GM04504 (cell line): ENCODE measurements at regions not wholly inside any gene's neighbourhood (a gene's known extent, or its start where the extent isn't known, plus 50 kb on each side); places are given as distances from the start of the nearest gene placed in this dataset.

Source experiments
- DNase-seq: peaks from one replicate; pipeline ENCODE4 v3.0.0-alpha.2; 2012; ENCODE audit warnings: low read depth

DNA sequence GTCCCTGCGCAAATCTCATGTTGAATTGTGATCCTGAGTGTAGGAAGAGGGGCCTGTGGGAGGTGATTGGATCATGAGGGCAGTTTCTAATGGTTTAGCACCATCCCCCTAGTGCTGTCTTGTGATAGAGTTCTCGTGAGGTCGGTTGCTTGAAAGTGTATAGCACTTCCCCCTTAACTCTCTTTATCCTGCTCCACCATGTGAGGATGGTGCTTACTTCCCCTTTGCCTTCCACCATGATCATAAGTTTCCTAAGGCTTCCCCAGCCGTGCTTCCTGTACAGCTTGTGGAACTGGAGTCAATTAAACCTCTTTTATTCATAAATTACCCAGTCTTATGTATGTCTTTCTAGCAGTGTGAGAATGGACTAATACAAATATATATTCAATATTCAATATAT lies 303.7 kb upstream of the SEL1L start:
- DNase-seq = no peak

GRCh38 chr14:81839056-81839455 lies 305.4 kb upstream of the SEL1L start:
- DNase-seq = no peak

DNA sequence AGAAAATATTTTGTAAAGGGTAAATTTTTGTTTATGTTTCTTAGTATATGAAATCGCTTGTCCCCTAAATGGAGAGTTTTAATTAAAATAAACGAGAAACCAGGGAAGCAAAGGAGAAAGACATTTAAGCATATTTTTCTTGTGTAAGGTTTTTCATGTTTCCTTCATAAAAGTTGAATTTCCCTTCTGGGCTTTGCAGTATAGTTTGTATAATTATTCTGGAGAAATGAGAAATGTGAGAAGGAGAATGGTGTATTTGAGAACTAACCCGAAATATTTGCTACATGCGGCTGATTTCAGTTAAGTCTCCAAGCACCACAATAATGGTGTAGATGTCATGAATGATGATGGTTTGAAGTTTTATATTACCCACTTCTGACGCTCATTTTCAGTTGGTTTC lies 307.7 kb upstream of the SEL1L start:
- no peak for DNase-seq

GRCh38 chr14:81849714-81850113 lies 316.1 kb upstream of the SEL1L start:
- no peak for DNase-seq

DNA sequence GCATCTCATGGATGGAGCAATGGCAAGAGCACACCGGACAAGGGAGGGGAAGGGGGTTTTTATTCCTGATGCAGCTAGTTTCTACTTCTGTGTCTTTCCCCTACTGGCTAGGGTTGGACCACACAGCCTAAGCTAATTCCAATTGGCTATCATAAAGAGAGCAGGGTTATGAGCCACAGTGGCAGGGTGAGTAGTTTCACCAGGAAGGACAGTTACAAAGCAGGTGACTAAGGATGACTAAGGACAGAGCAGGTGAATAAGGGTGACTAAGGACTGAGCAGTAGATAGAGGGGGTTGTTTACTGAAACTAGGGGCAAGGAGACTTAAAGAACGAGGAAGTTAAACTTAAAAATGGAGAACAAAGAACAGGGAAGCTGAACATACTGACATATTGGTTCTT lies 321.4 kb upstream of the SEL1L start:
- no peak for DNase-seq

- DNase-seq = no peak
These were observed 325.4 kb upstream of the SEL1L start for GRCh38 chr14:81859046-81859445.

- DNase-seq = no peak
These were observed 334.5 kb upstream of the SEL1L start for GRCh38 chr14:81868172-81868571.

- DNase-seq = no peak
These were observed 338.1 kb upstream of the SEL1L start for GRCh38 chr14:81871706-81872105.

- no peak for DNase-seq
These were observed 350.7 kb upstream of the SEL1L start for GRCh38 chr14:81884382-81884781.

- no peak for DNase-seq
These were observed 352.9 kb upstream of the SEL1L start for GRCh38 chr14:81886588-81886987.

- no peak for DNase-seq
These were observed 355.9 kb upstream of the SEL1L start for GRCh38 chr14:81889529-81889928.

DNA sequence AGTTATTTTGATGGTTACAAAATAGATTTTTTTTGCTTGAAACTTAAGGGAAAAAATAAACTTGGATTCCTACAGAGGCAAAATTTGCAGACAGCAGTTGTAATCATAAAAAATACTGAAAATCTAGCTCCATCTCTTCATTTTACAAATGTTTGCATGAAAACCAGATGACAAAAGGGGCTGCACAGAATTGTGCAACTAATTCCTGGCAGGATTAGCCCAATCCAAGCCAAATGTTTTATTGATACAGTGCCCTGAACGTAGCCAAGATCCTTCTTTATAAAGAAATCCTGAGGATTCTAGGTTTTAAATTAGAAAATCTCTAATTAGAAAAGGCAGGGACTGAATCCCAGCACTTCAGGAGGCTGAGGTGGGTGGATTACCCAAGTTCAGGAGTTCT lies 356.4 kb upstream of the SEL1L start:
- no peak for DNase-seq

DNA sequence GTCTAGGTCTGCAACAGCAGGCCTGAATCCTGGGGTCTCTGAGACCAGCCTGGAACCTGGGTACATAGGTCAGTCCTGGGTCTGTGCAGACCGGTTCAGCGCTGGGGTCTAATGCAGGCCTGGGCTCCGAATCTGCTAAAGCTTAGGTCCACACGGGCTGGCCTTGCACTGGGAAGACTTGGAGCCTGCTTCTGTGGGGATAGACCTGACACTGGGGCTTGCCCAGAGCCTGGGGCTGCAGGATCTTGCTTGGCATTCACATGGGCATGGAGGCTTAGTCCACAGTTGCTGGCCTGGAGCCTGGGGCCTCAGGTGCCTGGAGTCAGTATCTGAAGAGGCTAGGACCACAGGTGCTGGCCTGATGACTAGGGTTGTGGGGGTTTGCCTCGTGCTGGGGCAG lies 369.8 kb upstream of the SEL1L start:
- DNase-seq = no peak

DNA sequence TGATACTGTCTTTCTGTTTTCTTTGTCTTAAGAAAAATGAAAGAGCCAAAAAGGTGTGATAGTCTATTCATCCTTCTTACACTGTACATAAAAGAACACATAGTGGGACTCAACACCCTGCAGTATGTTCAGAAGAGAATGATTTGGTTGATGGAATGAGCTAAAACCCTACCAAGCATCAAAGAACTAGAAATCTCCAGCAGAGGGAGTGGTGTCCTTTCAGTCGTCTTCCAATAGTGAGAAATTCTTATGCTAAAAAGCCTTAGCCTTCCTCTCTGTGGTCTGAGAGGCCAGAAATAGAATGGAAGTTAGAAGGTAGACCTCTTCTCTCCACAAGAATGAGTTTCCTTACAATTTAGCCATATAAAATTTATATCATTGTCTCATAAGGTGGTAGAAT lies 393.4 kb upstream of the SEL1L start:
- DNase-seq = no peak

DNA sequence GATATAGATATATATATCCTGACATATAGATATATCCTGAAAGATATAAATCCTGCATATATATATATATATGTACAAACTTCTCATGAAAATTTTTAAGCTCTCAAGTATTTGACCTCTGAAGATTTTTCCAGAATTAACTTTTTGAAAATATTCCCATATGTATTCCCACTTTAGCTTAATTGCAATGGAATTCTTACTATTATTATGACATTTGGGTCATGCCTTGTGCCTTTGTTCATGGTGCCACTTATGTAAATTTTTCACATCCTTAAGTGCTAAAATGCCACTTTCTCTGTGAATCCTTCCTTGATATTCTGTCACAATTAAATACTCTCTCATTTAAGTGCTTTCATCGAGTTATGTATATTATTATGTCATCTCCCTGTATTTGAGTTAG lies 398.2 kb upstream of the SEL1L start:
- no peak for DNase-seq

GRCh38 chr14:81936348-81936747 lies 402.7 kb upstream of the SEL1L start:
- DNase-seq = no peak

DNA sequence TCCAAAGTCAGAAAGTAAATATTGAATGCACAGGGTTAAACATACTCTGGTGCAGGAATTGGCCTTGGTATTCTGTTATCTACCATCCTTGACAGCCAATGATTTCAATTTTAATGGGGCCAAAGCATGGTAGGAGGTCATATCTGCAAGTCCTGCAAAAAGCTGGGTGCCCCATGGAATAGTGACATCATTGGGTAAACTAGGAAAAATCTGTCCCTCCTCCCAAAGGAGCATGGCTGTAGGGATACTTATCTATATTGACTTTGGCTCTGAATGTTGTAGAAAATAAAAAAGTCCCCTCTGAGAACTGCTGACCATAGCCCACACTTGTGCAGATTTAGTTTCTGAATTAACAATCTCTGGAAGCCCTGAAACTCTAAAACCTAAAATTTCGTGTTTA lies 403.2 kb upstream of the SEL1L start:
- no peak for DNase-seq

- DNase-seq = no peak
These were observed 404.7 kb upstream of the SEL1L start for GRCh38 chr14:81938341-81938740.

DNA sequence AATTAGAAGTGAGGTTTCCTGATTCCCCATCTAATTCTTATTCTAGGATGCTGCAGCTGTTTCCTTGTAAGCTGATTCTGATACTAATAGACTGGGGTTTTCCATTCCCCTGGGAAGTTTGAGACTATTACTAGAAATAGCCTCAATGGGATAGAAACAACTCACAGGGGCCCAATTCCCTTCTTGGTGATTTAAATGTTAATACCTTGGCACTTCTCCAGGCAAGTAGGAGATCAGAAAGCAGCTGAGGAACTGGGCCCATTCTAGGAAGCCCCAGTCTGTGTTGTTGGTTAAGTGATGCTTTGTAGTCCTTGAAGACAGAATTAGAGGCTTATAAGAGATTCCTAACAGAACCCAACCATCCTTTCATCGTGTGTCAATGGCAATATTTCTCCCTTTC lies 407.0 kb upstream of the SEL1L start:
- no peak for DNase-seq

DNA sequence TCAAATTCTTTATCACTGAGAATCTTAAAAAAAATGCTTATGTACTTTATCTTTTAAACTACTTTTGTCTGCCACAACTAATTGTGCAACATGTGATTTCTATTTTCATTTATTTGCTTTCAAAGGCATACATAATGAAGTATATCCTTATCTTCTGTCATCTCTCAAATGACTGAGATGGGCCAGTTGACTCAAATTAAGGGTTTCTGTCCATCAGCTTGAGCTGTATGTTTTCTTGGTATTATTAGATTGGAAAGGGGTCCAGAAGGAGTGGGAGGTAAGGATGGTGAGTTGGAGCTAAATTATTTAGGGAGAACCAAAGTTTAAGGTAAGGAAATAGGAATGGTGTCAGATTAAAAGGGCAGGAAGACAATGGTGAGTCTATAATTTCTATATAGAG lies 408.4 kb upstream of the SEL1L start:
- DNase-seq = no peak

DNA sequence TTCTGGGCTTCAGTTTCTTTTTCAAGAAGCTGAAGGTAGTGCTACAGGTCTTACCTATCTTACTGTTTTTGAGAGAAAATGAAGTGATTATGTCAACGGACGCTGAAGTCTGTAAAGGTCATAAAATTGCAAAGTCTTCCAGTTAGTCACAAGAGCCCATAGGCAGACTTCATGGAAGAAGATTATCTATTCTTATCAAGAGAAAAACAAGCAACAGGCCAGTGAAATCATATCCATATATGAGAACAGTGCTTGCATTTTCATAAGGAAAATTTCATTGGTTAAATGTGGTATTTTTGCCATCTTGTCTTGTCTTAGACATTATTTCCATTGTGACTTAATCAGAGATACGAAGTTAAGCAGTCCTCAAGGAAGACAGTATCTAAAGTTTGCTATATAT lies 412.7 kb upstream of the SEL1L start:
- DNase-seq = no peak

DNA sequence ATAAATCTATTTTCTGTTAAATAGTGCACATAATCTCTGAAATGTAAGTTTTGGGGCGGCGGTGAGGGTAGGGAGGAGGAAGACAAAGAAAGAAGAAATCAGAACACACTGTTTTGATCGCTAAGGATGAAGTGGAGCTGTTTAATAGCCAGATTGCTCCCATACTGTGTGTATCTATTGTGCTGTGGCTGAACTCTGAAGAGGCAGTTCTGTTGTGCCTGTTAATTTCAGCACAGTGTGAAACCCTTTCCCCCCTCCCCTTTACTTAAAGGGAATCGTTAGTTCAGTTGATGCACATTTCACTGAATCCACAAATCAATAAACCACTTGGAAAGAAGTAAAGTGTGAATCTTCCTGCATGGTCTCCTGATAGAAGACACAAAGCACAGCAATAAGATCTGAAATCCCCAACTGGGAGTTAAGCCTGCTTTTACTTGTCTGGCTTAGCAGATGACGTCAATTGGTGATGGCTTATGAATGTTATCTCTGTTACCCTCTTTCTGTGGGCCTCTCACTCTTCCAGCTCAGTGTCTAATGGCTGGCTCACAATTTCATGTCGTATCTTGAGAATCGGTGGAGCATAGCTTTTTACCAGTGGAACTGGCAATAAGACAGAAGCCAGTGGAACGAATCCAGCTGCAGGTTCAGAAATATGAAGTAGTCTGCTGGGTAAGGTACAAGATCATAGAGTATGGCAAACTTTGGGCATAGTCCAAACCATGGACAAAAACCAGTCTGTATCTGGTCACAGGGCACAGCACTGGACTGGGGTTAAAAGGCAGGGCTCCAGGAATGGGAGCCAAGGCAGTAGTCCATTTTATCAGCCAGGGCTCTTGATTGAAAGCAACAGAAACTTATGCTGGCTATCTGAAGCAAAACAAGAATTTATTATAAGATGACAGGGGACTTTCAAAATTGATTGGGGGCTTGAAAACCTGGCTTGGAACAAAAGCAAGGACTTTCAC lies 413.5 kb upstream of the SEL1L start:
- DNase-seq = no peak

- DNase-seq = no peak
These were observed 419.3 kb upstream of the SEL1L start for GRCh38 chr14:81952917-81953316.

DNA sequence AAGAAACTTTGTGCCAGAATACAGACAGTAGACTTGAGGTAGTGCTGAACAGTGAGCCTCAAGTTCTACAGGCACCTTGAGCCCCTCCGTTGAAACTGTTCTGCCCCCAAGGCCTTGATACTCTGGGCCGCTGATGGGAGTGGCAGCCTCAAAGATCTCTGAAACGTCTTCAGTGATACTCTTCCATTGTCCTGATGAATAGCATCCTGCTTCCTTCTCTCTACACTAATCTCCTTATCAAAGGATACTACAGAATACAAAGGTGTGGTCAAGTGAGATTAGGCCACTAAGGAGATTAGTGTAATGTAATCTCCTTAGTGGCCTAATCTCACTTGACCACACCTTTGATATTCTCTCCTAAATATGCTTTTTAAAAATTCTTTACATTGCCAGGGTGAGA lies 419.8 kb upstream of the SEL1L start:
- DNase-seq = no peak
